ENCODE measurements at regions not wholly inside any gene's neighbourhood (a gene's known extent, or its start where the extent isn't known, plus 50 kb on each side); places are given as distances from the start of the nearest gene placed in this dataset.

DNA sequence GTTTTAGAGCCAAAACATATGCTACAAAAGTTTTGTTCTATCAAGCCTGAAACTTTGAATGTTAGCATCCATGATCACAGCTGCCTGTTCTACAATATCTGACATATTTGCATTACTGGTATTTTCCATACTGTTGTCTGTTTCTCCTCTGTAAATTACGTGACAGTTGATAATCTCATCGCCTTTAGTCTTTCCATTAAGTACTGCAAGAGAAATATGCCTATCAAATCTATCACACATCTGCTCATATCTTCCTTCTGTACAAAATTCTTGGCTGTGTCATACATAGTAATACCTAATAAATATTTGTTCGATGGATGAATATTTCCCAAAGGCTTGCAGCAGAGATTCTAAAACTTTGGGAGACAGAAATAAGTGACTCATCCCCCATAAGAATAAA is 717.3 kb downstream of the OTOL1 start:
- no peak for DNase-seq

DNA sequence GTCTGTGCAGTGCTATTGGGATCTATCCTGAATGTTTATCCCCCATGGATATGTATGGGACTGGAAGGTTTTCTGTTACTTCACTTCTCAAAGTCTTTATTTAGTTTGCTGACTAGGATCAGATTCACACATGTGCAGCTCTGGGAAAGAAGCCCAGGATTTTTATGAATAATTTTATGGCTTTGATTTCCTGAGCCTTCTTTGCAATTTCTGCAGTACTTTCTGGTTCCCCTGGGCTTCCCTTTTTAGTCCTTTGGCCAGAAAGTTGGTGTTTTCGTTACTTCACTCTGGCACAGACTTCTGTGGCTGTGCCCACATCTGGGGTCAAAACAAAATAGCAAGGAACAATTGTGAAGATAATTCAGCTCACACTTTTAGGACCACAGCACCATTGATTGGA is 721.0 kb downstream of the OTOL1 start:
- DNase-seq = no peak

DNA sequence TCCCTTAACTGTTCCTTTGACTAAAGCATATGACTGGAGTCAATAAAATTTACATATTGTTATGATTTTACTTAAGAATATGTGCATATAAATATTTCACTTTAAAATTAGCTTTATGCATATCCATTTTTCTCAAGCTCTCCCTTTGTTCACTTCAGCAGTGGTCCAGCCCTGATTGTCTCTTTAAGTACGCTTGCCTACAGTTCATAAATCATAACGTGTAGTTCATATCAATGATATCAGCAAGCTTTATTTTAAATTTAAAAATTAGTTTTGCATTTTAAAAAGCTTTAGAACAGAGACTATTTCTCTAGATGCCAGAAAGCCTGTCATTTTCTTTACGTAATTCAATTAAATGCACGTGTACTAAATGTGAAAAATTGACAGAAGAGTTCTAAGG is 721.9 kb downstream of the OTOL1 start:
- DNase-seq = no peak

DNA sequence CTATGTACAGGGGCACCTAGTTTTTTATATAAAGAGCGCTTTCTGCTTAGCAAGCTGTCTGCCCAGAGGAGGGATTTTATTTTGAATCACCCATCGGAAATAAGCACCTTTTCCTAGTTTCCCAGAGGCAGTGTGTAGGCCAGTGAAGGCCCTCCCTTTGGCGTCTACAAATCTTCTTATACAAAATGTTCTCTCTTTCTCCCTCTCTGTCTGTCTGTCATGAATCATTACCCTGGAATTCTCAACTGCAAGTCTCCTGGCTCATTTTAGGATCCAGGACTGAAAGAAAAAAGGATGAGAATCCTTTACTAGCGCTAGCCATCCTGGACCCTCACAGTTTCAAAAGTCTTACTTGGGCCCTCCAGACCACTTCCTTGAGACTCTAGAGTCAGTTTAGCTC is 728.1 kb downstream of the OTOL1 start:
- DNase-seq = no peak

DNA sequence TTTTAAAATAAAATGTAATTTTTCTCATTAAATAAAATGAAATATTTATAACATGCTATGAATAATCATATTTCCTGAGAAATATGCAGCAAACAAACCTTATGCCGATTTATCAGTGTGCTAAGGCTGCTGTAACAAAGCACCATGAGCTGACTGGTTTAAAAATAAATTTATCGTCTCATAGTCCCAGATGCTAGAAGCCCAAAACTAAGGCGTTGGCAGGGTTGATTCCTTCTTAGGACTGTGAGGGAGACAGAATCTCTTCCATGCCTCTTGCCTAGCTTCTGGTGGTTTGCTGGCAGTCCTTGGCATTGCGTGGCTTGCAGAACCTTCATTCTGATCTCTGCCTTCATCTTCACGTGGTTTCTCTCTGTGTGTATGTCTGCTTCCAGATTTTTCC is 740.3 kb downstream of the OTOL1 start:
- no peak for DNase-seq

DNA sequence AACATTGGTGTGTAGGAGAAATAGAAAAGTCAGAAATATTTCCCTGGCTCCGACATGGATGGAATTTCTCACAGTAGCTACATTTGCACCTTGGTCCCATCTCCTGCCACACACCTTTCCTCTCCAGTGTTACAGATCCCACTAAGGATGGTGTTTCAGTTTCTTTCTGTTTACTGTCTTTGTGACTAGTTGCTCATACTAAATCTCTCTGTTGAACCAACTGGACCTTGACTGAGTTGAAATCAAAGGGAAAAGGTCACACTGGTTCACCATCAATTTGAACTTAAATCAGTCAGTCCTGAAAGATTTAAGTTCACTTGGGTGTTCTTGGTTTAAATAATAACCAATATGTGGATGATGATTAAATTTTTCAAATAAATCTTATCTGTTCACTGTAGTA is 754.2 kb downstream of the OTOL1 start:
- no peak for DNase-seq

DNA sequence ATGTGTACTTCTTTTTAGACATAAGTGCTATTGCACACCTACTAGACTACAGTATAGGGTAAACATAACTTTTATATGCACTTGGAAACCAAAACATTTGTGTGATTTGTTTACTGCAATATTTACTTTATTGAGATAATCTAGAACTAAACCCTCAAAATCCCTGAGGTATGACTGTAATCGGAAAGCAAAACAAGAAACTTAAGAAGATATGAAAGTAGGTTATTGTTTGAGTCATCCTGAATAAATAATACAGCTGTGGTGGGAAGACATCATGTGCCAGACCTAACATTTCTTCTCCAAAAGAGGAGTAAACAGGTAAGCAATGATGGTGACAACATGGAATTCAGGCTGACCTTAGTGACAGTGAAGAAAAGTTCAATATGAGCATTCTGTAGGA is 765.5 kb downstream of the OTOL1 start:
- no peak for DNase-seq

DNA sequence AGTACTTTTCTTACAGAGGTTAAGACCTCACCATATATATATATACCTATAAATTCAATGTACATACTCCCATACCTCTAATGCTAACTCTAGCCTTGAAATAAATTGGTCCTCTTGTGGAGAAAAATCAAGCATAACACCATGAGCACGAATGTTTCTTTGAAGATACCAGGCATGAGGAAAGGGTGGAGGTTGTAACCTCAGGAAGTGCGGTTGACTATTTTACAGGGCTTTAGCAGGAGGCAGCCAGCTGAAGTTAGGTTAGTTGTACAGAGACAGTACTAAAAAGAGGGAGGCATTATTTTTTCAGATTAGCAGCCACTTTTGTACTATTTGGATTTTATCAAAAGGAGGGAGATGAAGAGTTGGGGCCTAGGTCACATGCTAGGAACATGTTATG is 767.0 kb downstream of the OTOL1 start:
- DNase-seq = no peak

DNA sequence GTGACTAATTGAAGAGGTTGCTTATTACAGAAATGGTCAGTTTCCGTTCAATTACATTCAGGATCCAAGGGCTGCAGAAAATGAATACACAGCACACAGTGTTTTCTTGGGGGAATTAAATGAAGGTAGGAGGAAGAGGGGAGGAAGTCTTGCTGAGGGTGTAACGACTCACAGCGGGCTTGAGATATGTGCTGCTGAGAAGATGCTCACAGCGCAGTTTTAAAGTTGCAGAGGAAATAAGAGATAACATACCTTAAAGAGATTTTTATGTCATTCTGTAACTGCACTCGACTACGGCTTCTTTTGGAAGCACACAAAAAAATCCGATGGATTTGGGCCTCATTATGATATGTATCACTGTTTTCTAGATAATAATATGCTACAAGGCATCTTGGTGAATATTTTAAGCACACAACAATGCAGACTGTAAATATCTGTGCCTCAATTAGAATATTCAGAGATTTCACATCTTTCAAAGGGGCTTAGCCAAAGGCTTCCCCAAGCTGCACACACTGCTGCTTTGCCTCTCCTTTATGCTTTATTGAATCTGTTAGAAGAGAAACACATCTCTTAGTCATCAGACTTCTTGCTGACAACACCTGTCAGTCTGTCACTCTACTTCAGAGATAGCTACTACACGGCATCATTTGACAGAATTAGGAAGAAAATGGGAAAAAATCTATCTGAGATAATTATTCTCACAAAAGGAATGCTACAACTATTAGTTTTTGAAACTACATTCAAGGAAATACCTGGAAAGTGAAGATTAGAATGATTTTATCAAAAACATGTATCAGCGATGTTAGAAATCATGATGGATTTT is 773.2 kb downstream of the OTOL1 start:
- DNase-seq = peak; percentile 12

DNA sequence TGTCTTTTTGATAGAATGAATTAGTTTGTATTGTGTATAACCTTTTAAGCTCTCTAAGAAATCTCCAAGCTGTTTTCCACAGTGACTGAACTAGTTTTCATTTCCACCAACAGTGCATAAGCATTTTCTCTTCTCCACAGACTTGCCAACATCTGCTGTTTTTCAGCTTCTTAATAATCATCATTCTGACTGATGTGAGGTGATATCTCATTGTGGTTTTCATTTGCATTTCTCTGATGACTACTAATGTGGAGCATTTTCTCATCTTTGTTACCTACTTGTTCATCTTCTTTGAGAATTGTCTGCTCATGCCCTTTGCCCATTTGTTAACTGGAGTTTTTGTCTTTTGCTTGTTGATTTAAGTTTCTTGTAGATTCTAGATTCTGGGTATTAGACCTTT is 777.5 kb downstream of the OTOL1 start:
- DNase-seq = no peak

DNA sequence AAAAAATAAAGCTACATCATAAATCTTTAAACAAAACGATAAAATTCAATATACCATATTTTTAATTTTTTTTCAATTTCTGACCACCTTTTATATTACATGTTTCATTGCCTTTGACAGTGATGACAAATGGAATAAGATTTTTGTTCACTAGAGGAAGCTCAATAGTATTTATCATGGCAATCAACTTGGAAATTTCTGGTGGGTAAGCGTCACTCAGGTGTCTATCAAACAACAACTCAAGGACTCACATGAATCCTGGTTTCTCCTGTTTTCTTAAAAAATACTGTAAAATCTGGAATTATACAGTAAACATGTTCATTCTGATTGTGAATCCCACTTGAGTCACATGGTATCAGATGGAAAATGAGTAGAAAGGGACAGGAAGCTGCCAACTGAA is 782.2 kb downstream of the OTOL1 start:
- DNase-seq = no peak

DNA sequence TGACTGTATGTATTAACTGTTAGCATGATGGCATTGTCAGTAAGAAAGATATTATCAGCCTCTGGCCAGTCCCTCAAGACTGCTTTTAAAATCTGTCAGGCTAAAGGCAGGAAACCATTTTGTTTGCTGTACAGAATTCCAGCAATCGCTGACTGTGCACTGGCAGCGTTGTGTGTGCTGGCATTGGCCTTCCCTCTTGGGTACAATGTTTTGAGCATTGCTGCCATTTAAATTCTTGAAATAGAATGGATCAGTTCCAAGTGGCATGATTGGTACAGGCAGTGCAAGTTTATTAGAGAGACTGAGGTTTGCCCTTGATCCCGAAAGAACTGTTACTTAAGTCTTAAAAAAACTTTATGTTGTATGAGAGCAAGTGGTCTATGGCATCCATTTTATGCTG is 788.7 kb downstream of the OTOL1 start:
- no peak for DNase-seq

DNA sequence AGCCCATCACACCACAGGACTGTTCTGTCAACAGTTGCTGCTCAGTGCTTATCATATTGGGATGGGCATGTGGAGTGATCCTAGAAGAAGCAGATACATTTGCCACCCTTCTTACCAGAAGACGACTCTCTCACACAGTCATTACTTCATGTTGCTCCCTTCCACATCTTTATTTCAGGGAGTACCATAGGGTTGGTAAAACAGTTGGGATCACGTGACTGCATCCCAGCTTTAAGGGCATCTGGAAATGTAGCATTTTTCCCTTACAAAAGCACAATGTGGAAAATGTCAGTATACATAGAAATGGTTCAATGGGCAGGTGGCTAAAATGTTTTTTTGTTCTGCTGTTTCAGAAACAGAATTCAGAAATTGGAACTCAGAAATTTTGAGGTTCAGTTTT is 791.0 kb downstream of the OTOL1 start:
- no peak for DNase-seq

DNA sequence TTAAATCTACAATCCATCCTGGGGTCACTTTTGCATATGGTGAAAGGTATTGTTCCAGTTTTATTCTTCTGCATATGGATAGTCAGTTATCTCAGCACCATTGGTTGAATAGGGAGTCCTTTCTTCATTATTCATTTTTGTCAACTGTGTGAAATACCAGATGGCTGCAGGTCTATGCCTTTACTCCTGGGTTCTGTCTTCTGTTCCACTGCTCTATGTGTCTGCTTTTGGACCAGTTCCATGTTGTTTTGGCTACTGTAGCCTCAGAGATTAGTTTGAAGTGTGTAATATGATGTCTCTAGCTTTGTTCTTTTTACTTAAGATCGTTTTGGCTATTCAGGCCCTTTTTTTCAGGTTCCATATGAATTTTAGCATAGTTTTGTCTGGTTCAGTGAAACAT is 795.8 kb downstream of the OTOL1 start:
- peak; percentile 30 for DNase-seq

DNA sequence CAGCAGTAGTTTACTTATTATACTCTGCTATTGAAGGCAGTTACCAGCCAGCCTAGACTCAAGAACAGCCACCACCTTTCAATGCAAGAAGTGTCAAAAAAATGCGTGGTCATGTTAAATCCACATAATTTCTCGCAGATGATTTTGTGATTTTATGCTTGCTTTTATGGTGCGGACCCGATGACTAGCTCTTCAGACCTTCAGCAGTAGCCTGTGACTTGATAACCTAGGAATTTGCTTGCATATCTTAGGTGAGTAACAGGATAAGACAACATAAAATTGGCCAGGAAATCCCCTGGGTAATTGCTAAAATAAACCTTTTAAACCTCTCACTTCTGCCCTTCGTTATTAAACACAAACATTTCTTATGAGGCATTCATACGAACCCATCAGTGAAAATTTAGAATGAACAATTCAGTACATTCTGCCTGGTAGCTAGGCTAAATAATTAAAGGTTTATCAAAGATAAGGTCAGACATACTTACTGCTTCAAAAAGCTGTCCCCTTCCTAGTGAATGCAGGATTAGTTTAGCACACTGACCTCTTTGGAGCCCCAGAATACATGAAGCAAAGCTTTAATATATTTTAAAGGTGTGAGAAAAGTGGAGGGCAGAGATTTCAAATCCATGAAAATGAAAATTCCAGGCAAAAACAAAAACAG is 798.8 kb downstream of the OTOL1 start:
- DNase-seq = no peak

DNA sequence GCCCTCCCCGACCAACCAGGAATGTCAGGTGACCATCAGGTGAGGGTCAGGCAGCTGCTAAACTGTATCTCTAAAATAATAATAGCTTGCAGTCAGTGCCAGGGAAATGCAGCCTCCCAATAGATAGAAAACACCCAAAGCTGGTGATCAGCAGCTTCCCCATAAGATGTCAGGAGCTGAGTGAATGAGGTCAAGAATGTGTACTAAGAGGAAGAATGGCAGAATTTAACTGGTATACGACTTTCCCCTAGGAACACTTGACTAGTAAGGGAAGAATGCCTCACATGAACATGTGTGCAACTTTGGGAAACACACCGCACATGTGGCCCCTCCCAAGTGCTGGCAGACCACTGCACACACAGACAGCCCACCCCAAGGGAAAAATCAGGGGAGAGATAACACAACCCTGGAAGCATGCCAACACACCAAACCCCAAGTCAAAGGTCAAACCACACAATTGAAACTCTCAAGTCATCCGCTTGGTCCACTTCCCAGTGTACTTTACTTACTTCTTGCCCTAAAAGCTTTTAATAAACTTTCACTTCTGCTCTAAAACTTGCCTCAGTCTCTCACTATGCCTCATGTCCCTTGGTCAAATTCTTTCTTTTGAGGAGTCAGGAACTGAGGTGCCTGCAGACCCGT is 806.5 kb downstream of the OTOL1 start:
- DNase-seq = no peak

DNA sequence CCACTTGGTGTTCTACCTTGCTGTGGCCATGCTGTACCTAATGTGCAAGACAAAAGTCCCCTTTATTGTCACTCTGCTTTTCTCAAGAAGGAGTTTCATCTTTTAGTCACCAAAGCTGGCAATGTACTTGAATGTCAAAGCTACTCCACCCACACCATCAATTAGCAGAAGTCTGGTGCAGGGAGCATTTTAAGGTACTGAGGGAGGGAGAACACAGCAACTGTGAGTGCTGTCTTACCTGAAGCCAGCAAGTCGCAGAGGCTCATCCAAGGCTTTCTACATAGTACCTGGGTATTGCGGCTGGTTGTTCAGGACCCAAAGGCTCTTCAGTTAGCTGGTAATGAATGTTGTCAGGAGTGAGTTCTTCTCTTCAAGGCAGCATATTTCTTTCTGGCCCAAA is 820.4 kb downstream of the OTOL1 start:
- DNase-seq = no peak

DNA sequence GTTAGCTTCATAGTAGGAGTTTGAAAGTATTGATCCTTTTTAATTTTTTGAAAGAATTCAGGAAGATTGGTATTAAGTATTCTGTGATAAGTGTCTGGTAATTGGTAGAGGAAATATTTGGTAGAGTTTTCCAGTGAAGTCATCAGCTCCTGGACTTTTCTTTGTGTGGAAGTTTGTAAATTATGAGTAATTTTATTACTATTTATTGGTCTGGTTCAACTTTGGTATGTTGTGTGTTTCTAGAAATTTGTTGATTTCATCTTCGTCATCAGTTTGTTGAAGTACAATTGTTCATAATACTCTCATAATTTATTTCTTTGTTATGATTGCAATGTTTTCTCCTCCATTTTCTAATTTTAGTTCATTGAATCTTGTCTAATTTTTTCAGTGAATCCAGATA is 832.0 kb downstream of the OTOL1 start:
- DNase-seq = no peak

DNA sequence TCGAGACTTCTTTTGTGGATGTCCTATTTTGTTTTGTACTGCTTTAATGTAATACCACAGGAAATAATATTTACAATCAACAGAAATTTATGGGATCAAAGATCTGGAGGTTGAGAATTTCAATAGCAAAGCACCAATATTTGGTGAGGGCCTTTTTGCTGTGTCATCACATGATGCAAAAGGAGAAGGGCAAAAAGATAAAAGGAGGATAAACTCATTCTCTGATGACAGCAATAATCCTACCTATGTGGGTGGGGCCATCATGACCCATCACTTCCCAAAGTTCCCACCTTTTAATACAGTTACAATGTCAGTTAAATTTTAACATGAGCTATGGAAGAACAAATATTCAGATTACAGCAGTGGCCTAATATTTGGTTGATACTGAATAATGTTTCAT is 832.9 kb downstream of the OTOL1 start:
- DNase-seq = no peak

DNA sequence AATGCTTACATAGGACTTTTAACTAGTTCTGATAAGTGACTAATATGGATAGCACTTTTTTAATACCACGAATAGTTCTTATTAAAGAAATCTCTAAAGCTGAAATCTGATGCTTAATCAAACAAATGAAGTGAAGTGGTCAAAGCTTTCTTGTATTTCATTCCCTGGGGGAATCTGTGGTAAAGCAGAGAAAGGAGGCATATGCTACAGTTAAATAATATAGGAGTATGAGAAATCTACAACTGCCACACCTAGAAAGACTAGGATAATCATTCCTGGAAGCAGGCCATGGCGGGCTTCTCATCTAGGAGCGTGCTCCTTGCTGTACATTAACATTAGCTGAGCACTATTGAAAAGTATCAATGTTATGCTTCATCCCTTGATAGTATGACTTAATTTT is 835.7 kb downstream of the OTOL1 start:
- DNase-seq = no peak

DNA sequence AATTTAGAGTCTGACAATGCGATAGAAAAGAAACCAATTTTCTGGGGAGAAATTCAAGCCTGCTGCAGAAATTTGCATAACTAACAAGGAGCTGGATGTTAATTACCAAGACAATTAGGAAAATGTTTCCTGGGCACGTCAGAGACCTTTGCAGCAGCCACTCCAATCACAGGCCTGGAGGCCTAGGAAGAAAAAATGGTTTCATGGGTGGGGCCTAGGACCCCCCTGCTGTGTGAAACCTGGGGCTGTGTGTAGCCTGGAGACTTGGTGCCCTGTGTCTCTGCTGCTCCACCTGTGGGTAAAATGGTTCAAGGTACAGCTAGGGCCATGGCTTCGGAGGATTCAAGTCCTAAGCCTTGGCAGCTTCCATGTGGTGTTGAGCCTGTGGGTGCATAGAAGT is 837.9 kb downstream of the OTOL1 start:
- DNase-seq = no peak

DNA sequence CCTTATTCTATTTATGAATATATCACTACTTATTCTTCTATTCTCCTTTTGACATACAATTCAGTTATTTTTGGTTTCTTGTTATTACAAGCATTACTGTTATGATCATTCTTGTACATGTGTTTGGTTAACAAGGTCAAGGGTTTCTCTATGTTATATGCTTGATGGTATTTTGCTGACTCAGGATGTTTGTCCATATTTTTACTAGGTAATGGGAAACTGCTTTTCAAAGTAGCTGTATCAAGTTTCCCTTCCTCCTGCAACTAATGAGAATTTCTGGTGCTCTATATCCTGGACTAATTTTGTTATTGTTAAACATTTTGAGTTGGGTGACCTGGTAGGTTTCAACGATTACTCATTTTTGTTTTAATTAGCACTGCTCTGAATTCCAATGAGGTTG is 841.0 kb downstream of the OTOL1 start:
- DNase-seq = no peak

DNA sequence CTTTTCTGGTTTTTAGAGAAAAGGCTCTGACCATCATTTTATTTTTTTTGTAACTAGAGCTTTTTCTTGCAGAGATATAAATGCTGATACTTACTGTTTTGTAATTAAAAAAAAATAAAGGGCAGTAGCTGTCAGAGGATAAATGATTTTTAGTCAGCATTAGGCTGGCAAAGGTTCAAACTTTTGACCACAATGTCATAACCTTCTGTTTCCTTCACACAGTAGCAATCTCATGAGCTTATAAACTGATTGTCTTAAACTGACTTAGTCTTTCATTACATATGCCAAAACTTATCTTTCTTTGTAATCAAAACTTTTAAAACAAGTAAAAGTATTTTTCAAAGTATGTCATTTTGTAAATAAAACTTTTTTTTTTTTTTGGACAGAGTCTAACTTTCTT is 841.9 kb downstream of the OTOL1 start:
- no peak for DNase-seq

DNA sequence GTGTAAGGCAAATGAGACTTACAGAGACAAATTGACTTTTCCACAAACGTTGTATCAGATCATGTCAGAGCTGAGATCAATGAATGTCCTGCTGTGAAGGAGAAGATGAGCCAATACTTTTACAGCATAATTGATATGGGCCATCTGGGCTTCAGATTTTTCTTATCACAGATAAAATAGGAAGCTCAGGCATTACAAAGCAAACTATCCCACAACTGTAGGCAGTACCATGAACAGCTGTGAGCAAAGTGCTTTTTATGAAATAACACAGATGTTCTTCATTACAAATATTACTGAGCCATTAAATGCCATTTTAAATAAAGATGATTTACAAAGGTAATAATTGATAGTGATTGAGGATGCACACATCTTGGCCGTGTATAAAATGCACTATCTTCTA is 852.3 kb downstream of the OTOL1 start:
- DNase-seq = no peak
